ENCODE measurements at regions not wholly inside any gene's neighbourhood (a gene's known extent, or its start where the extent isn't known, plus 50 kb on each side); places are given as distances from the start of the nearest gene placed in this dataset.

- ATAC-seq (no peak), DNase-seq (ENCODE audit: low spot score) (no peak)
- no peaks in the 10 kb centered on the region for H3K79me2 ChIP-seq (replicated peaks; ENCODE audit: insufficient read depth)
- Mint-ChIP-seq H3K4me1 (peaks cover 9% of the 10 kb centered on the region), H3K36me3 (ENCODE audit: low read depth) (peaks cover 4% of the 10 kb centered on the region; the same call in 2 of the 3 replicates), H3K27ac (no peak overlapping the region), H3K9me3 (peaks cover 15% of the 10 kb centered on the region), H3K27me3 (ENCODE audit: insufficient read depth, low read depth, poor library complexity) (no peaks in the 10 kb centered on the region), H3K4me3 (no peak overlapping the region)
- H2AFZ ChIP-seq = no peak overlapping the region
- H3K9me2 ChIP-seq (ENCODE audit: insufficient read depth) = peaks cover 12% of the 10 kb centered on the region; the same call in 1 of the 2 replicates
- no peaks in the 10 kb centered on the region for H4K20me1 ChIP-seq (replicated peaks; ENCODE audit: insufficient read depth)
- no peak overlapping the region for H3K27ac ChIP-seq (ENCODE audit: low read depth)
- peaks cover 2% of the 10 kb centered on the region; the same call in 1 of the 2 replicates for H3K4me1 ChIP-seq (ENCODE audit: insufficient read depth)
- H3K27me3 ChIP-seq (ENCODE audit: insufficient read depth) = 0 out of 2 replicates have a peak, but pooled peaks cover 6% of the 10 kb centered on the region
- no peaks in the 10 kb centered on the region for H3K36me3 ChIP-seq (ENCODE audit: insufficient read depth)
- TF ChIP-seq CTCF (conservative IDR thresholded peaks at IDR 0.05; ENCODE audit: low read depth in 2 of 2) (no peak), EZH2 (IDR thresholded peaks at IDR 0.05; ENCODE audit: low read depth, unreplicated experiment) (no peak), STAT1 (IDR thresholded peaks at IDR 0.05; ENCODE audit: unreplicated experiment) (no peak), POLR2AphosphoS5 (IDR thresholded peaks at IDR 0.05; ENCODE audit: low read depth) (no peak), REST (IDR thresholded peaks at IDR 0.05; ENCODE audit: unreplicated experiment) (no peak), CREB1 (CRISPR knock-in tag; IDR thresholded peaks at IDR 0.05; ENCODE audit: low read depth) (no peak), EZH2phosphoT487 (IDR thresholded peaks at IDR 0.05; ENCODE audit: unreplicated experiment) (no peak), ETS1 (IDR thresholded peaks at IDR 0.05) (no peak), NANOG (IDR thresholded peaks at IDR 0.05; ENCODE audit: borderline replicate concordance) (no peak), ZNF462 (CRISPR knock-in tag; IDR thresholded peaks at IDR 0.05) (no peak), ZNF331 (CRISPR knock-in tag; IDR thresholded peaks at IDR 0.05; ENCODE audit: low read depth) (no peak), JUNB (IDR thresholded peaks at IDR 0.05; ENCODE audit: unreplicated experiment) (no peak), ZNF114 (CRISPR knock-in tag; IDR thresholded peaks at IDR 0.05) (no peak)
- H3K4me3 ChIP-seq = no peak overlapping the region
- H3F3A ChIP-seq (replicated peaks; ENCODE audit: low read depth) = no peaks in the 10 kb centered on the region
- no peak overlapping the region for H3K4me2 ChIP-seq
Measured at GRCh38 chr13:43979492-43979891, 99.8 kb downstream of the LACC1 start.
